GM12892 (cell line): ENCODE measurements at regions not wholly inside any gene's neighbourhood (a gene's known extent, or its start where the extent isn't known, plus 50 kb on each side); places are given as distances from the start of the nearest gene placed in this dataset.

Source experiments
- POLR2A ChIP-seq: IDR thresholded peaks from 2 replicates; pipeline ENCODE4 v1.6.1; 2011; ENCODE audit warnings: low read depth, low read length, control low read depth
- POLR2AphosphoS5 ChIP-seq: IDR thresholded peaks from 2 replicates; pipeline ENCODE4 v1.6.1; 2011; ENCODE audit warnings: low read depth, low read length, control low read depth
- TAF1 ChIP-seq: IDR thresholded peaks from 2 replicates; pipeline ENCODE4 v1.6.1; 2011; ENCODE audit warnings: low read depth, mild to moderate bottlenecking, control low read depth, low read length, borderline replicate concordance

DNA sequence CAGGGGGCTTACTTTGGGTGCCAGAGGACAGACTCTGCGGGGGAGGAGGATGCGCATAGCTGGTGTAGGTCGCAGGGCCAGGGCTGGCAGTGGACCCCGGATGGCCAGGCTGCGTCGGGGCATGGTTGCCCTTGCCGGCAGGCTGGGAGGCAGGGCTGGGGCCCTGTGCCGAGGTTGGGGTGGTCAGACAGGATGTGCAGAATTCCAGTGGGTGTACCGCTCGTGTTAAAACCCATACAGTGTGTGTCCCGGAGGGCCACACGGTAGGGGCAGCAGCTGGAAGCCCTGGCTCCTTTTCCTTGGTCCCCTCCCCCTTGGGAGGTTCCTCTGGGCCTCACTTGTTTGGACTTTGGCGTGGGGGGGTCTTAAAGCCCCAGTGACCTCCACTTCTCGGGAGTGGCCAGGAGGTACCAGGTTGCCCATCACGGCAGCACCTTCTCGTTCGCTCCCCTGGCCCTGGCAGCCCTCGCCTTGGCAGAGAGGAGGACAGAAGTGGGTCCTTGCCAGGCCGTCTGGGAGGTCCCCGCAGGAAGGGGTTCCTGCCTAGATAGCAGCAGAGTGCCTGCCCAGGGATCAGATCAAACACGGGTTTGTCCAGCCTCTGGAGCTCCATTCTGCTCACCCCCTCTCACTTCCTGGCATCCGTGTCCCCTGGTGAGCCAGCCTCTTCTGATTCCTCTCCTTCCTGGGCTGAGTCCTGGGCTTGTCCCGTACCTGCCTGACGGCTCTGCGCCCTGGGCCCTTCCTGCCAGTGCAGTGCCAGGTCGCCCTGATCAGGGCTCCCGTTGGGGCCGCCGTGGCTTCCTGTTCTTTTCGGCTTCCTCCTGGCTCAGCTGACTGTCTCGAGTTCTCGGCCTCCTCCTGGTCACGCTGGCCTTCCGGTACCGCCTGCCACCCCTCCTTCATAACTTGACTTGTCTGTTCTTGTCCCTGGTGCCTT, 56.7 kb upstream of the HGFAC start:
- no peak for TF ChIP-seq POLR2AphosphoS5
- no peak for TF ChIP-seq TAF1
- no peak for TF ChIP-seq POLR2A
